ENCODE measurements at regions not wholly inside any gene's neighbourhood (a gene's known extent, or its start where the extent isn't known, plus 50 kb on each side); places are given as distances from the start of the nearest gene placed in this dataset.

DNA sequence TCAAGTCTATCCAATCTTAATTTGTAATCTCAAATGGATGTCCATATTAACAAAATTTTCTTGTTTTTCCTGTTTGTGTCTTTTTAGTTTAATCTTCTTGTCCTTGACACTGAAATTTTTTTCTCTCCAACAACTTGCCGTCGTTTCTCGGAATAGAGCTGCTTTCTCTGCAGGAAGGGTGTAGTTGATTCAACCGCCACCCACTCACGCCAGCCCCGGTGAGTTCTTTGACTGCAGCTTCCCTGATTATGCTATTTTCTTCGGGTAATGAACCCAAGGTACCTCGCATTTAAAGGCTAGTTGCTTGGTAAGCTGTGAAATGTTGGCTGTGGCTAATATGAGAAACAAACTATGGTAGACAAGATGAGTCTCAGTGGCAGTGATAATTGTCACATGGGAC is 72.2 kb downstream of the DPRX start (continued):
- TF ChIP-seq EHF (CRISPR knock-in tag; IDR thresholded peaks at IDR 0.05) (no peak), POLR2A (IDR thresholded peaks at IDR 0.05; ENCODE audit: low read length) (no peak)

DNA sequence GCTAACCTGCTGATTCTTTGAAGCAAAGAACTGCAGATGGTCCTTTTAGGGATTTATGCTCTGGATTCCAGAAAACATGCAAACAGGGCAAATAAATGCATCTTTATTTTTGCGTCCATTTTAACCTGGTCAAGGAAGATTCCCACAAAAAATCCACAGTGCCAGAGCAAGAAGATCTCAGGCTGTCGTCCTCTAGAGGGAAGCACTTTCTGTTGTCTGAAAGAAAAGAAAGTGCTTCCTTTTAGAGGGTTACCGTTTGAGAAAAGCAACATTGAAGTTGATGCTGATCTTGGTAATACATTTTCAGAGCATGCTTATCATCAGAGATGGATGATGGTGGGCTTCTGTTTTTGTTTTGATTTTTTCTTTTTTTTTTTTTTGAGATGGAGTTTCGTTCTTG is 75.5 kb downstream of the DPRX start:
- 1% methylated on average over 4 of the region's 4 CpGs for WGBS (ENCODE audit: missing lambda C conversion rate)
- Histone ChIP-seq H3K4me3 (no peak overlapping the region), H3K9me3 (peaks cover 30% of the 10 kb centered on the region), H3K4me2 (no peak overlapping the region), H3K4me1 (no peaks in the 10 kb centered on the region), H3K27ac (no peak overlapping the region)
- TF ChIP-seq, protein P1, sequence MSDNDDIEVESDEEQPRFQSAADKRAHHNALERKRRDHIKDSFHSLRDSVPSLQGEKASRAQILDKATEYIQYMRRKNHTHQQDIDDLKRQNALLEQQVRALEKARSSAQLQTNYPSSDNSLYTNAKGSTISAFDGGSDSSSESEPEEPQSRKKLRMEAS (IDR thresholded peaks at IDR 0.05), result no peak
- TF ChIP-seq MAFK (IDR thresholded peaks at IDR 0.05; ENCODE audit: partially characterized antibody) (no peak), CBX2 (IDR thresholded peaks at IDR 0.05; ENCODE audit: borderline replicate concordance, low read depth) (no peak), SREBF2 (IDR thresholded peaks at IDR 0.05) (no peak), HOXA7 (CRISPR knock-in tag; IDR thresholded peaks at IDR 0.05) (no peak), FOSL2 (IDR thresholded peaks at IDR 0.05) (no peak), FOSL2 (CRISPR knock-in tag; IDR thresholded peaks at IDR 0.05) (no peak), MAZ (IDR thresholded peaks at IDR 0.05; ENCODE audit: borderline replicate concordance, low read depth, low read length) (no peak), POLR2A (IDR thresholded peaks at IDR 0.05; ENCODE audit: low read length) (no peak), KDM5A (IDR thresholded peaks at IDR 0.05) (no peak)
- TF ChIP-seq, protein P2, sequence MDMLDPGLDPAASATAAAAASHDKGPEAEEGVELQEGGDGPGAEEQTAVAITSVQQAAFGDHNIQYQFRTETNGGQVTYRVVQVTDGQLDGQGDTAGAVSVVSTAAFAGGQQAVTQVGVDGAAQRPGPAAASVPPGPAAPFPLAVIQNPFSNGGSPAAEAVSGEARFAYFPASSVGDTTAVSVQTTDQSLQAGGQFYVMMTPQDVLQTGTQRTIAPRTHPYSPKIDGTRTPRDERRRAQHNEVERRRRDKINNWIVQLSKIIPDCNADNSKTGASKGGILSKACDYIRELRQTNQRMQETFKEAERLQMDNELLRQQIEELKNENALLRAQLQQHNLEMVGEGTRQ (IDR thresholded peaks at IDR 0.05), result no peak
- TF ChIP-seq, protein P3, sequence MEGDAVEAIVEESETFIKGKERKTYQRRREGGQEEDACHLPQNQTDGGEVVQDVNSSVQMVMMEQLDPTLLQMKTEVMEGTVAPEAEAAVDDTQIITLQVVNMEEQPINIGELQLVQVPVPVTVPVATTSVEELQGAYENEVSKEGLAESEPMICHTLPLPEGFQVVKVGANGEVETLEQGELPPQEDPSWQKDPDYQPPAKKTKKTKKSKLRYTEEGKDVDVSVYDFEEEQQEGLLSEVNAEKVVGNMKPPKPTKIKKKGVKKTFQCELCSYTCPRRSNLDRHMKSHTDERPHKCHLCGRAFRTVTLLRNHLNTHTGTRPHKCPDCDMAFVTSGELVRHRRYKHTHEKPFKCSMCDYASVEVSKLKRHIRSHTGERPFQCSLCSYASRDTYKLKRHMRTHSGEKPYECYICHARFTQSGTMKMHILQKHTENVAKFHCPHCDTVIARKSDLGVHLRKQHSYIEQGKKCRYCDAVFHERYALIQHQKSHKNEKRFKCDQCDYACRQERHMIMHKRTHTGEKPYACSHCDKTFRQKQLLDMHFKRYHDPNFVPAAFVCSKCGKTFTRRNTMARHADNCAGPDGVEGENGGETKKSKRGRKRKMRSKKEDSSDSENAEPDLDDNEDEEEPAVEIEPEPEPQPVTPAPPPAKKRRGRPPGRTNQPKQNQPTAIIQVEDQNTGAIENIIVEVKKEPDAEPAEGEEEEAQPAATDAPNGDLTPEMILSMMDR (IDR thresholded peaks at IDR 0.05), result no peak
- TF ChIP-seq, protein P4, sequence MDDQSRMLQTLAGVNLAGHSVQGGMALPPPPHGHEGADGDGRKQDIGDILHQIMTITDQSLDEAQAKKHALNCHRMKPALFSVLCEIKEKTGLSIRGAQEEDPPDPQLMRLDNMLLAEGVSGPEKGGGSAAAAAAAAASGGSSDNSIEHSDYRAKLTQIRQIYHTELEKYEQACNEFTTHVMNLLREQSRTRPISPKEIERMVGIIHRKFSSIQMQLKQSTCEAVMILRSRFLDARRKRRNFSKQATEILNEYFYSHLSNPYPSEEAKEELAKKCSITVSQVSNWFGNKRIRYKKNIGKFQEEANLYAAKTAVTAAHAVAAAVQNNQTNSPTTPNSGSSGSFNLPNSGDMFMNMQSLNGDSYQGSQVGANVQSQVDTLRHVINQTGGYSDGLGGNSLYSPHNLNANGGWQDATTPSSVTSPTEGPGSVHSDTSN (IDR thresholded peaks at IDR 0.05), result no peak
- FAIRE-seq (no peak), DNase-seq (ENCODE audit: low read depth in 1 of 2, low spot score in 1 of 2) (no peak), ATAC-seq (no peak)
- CTCF ChIA-PET, result no interaction called here
- POLR2A ChIA-PET, result no interaction called here

DNA sequence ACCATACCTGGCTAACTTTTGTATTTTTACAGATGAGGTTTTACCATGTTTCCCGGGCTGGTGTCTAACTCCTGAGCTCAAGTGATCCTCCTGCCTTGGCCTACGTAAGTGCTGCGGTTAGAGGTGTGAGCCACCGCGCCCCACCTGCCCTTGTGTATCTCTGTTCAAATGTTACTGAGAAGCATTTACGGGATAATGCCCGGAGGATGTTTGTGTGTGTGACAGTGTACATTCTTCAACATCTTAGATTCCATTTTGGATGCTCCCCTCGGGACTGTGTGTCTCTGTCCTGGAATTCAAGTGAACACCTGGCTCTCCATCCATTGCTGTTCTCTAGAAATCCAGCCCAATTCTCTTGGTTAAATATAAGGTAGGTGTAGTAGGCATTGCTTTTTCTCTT is 93.7 kb downstream of the NLRP12 start:
- CTCF ChIA-PET, result interaction anchor here (0.6 kb wide), 1 partner anchor 209 kb away, joined by 3 read pairs; no protein-coding TSS in a partner anchor

More for the DNA sequence above, 93.7 kb downstream of the NLRP12 start:
- 35% methylated on average over 8 of the region's 8 CpGs for WGBS (ENCODE audit: missing lambda C conversion rate)
- Histone ChIP-seq H3K27ac (no peak overlapping the region), H3K4me1 (no peaks in the 10 kb centered on the region), H3K4me2 (no peak overlapping the region), H3K9me3 (peaks cover 25% of the 10 kb centered on the region), H3K4me3 (no peak overlapping the region)
- no peak for ATAC-seq
- no peak for FAIRE-seq
- TF ChIP-seq GATA3 (IDR thresholded peaks at IDR 0.05; ENCODE audit: borderline replicate concordance) (no peak), BHLHE40 (IDR thresholded peaks at IDR 0.05; ENCODE audit: low read depth, low read length) (no peak), HEYL (CRISPR knock-in tag; IDR thresholded peaks at IDR 0.05) (no peak), MAZ (IDR thresholded peaks at IDR 0.05; ENCODE audit: borderline replicate concordance, low read depth, low read length) (no peak), NR3C1 (IDR thresholded peaks at IDR 0.05) (no peak), FOXS1 (CRISPR knock-in tag; IDR thresholded peaks at IDR 0.05) (no peak), ZSCAN20 (CRISPR knock-in tag; IDR thresholded peaks at IDR 0.05) (no peak), RNF2 (IDR thresholded peaks at IDR 0.05; ENCODE audit: borderline replicate concordance, low read depth) (no peak), MYC (IDR thresholded peaks at IDR 0.05; ENCODE audit: borderline replicate concordance, low read length) (no peak), KDM1A (IDR thresholded peaks at IDR 0.05; ENCODE audit: low read depth) (no peak), REST (IDR thresholded peaks at IDR 0.05) (no peak)
- TF ChIP-seq, protein P2 (IDR thresholded peaks at IDR 0.05), result no peak
- TF ChIP-seq, protein P1 (IDR thresholded peaks at IDR 0.05), result no peak
- TF ChIP-seq, protein P5, sequence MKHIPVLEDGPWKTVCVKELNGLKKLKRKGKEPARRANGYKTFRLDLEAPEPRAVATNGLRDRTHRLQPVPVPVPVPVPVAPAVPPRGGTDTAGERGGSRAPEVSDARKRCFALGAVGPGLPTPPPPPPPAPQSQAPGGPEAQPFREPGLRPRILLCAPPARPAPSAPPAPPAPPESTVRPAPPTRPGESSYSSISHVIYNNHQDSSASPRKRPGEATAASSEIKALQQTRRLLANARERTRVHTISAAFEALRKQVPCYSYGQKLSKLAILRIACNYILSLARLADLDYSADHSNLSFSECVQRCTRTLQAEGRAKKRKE (CRISPR knock-in tag; IDR thresholded peaks at IDR 0.05; ENCODE audit: low read depth), result no peak
- POLR2A ChIA-PET, result no interaction called here
- DNase-seq (ENCODE audit: low read depth in 1 of 2, low spot score in 1 of 2), result no peak

Data from A549 (cell line).